Smooth muscle cell (in vitro differentiated cells): ENCODE measurements at regions not wholly inside any gene's neighbourhood (a gene's known extent, or its start where the extent isn't known, plus 50 kb on each side); places are given as distances from the start of the nearest gene placed in this dataset.

Source experiments
- DNase-seq: peaks from one replicate; lab custom pipeline; 2025; ENCODE audit not compliant: unreplicated experiment; lab: John Stamatoyannopoulos, UW
- H2AFZ ChIP-seq: fragments of 200-600 bp; sonication (generic); 2 replicates; pipeline ENCODE4 v1.6.0; 2016; ENCODE audit warnings: antibody characterized with exemption, low read depth, mild to moderate bottlenecking
- H3F3A ChIP-seq: fragments of 200-600 bp; sonication (generic); 2 replicates; pipeline ENCODE4 v1.6.0; 2017; ENCODE audit warnings: antibody characterized with exemption, low read depth
- H3K27ac ChIP-seq: fragments of 200-600 bp; sonication (generic); 2 replicates; pipeline ENCODE4 v1.5.1; 2016; ENCODE audit warnings: low read depth, mild to moderate bottlenecking
- H3K27me3 ChIP-seq: fragments of 200-600 bp; sonication (generic); 2 replicates; pipeline ENCODE4 v1.6.1; 2016; ENCODE audit warnings: low read depth, mild to moderate bottlenecking
- H3K36me3 ChIP-seq: fragments of 200-600 bp; sonication (generic); 2 replicates; pipeline ENCODE4 v1.5.1; 2016; ENCODE audit warnings: low read depth
- H3K4me1 ChIP-seq: fragments of 200-600 bp; sonication (generic); 2 replicates; pipeline ENCODE4 v1.5.1; 2016; ENCODE audit warnings: low read depth
- H3K4me2 ChIP-seq: fragments of 200-600 bp; sonication (generic); 2 replicates; pipeline ENCODE4 v1.6.0; 2016; ENCODE audit warnings: mild to moderate bottlenecking
- H3K4me3 ChIP-seq: fragments of 200-600 bp; sonication (generic); 2 replicates; pipeline ENCODE4 v1.5.1; 2016; ENCODE audit warnings: mild to moderate bottlenecking
- H3K79me2 ChIP-seq: fragments of 200-600 bp; sonication (generic); 2 replicates; pipeline ENCODE4 v1.6.0; 2016; ENCODE audit warnings: low read depth, mild to moderate bottlenecking
- H3K9ac ChIP-seq: fragments of 200-600 bp; sonication (generic); 2 replicates; pipeline ENCODE4 v1.6.0; 2016; ENCODE audit warnings: low read depth
- H3K9me3 ChIP-seq: fragments of 200-600 bp; sonication (generic); replicated peaks from 2 replicates; pipeline ENCODE4 v1.5.1; 2016; ENCODE audit warnings: low read depth
- H4K20me1 ChIP-seq: fragments of 200-600 bp; sonication (generic); 2 replicates; pipeline ENCODE4 v1.6.0; 2016; ENCODE audit warnings: low read depth
- WGBS: methylation state at CpG from one replicate; pipeline ENCODE4 v1.1.7; 2016; ENCODE audit warnings: low lambda C conversion rate; 5-methylcytosine and 5-hydroxymethylcytosine counted together
- TF ChIP-seq, protein P1 (sequence below): fragments of 200-600 bp; sonication (generic); IDR thresholded peaks from 2 replicates; pipeline ENCODE4 v1.5.1; 2017; ENCODE audit warnings: borderline replicate concordance, mild to moderate bottlenecking, antibody characterized with exemption; ENCODE audit not compliant: insufficient read depth, poor library complexity, severe bottlenecking

DNA sequence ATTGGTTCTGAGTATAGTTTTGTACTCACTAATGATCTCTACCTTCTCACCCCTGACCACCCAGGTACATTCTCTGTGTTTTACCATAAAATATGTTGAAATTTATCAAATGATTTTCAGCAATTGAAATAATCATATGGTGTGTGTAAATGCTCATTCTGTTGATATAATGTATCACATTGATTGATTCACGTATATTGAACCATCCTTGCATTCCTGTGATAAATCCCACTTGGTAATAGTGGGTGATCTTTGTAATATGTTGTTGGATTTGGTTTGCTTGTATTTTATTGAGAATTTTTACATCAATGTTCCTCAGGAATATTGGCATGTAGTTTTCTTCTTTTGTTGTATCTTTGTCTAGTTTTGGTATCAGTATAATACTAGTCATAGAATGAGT, 1497.6 kb downstream of the OTOL1 start:
- Histone ChIP-seq H3K79me2 (no peaks in the 10 kb centered on the region), H3K36me3 (no peaks in the 10 kb centered on the region), H2AFZ (no peak overlapping the region), H3K27ac (no peak overlapping the region), H3K4me3 (no peak overlapping the region), H4K20me1 (no peaks in the 10 kb centered on the region), H3K27me3 (no peaks in the 10 kb centered on the region), H3K9ac (no peak overlapping the region), H3K4me2 (no peak overlapping the region), H3K9me3 (no peaks in the 10 kb centered on the region), H3F3A (no peaks in the 10 kb centered on the region), H3K4me1 (no peaks in the 10 kb centered on the region)
- 3% methylated on average over 1 of the region's 1 CpG for WGBS
- DNase-seq = no peak
- TF ChIP-seq, protein P1, sequence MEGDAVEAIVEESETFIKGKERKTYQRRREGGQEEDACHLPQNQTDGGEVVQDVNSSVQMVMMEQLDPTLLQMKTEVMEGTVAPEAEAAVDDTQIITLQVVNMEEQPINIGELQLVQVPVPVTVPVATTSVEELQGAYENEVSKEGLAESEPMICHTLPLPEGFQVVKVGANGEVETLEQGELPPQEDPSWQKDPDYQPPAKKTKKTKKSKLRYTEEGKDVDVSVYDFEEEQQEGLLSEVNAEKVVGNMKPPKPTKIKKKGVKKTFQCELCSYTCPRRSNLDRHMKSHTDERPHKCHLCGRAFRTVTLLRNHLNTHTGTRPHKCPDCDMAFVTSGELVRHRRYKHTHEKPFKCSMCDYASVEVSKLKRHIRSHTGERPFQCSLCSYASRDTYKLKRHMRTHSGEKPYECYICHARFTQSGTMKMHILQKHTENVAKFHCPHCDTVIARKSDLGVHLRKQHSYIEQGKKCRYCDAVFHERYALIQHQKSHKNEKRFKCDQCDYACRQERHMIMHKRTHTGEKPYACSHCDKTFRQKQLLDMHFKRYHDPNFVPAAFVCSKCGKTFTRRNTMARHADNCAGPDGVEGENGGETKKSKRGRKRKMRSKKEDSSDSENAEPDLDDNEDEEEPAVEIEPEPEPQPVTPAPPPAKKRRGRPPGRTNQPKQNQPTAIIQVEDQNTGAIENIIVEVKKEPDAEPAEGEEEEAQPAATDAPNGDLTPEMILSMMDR = no peak

- no peaks in the 10 kb centered on the region for H3K9me3 ChIP-seq
- no peak overlapping the region for H3K4me3 ChIP-seq
- no peaks in the 10 kb centered on the region for H3K4me1 ChIP-seq
- H3K27ac ChIP-seq = no peak overlapping the region
- H3K79me2 ChIP-seq = no peaks in the 10 kb centered on the region
- no peak overlapping the region for H2AFZ ChIP-seq
- H3K9ac ChIP-seq = no peak overlapping the region
- TF ChIP-seq, protein P1 = no peak
- no peak overlapping the region for H3K4me2 ChIP-seq
- H3F3A ChIP-seq = no peaks in the 10 kb centered on the region
- no peaks in the 10 kb centered on the region for H3K27me3 ChIP-seq
- no peak for DNase-seq
- H4K20me1 ChIP-seq = no peaks in the 10 kb centered on the region
- no peaks in the 10 kb centered on the region for H3K36me3 ChIP-seq
Observed at GRCh38 chr3:162996368-162996767, 1499.8 kb downstream of the OTOL1 start.

DNA sequence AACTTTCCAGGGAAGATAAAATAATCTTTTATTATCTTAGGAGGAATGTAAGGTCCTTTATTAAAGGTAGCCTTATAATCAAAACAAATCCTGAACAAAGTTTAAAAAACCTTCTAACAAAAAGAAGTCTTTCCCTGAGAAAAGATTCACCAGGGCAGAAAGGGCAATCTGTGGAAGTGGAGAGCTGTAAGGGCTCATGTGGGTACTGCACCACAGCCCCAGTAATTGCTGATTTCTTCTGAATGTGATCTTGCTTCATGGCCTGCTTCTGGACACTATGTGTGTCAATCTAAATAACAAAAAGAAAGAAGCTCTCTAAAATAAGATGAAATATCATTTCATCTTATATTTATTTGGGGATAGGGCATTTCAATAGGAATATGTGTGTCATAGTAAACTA, 1501.6 kb downstream of the OTOL1 start:
- Histone ChIP-seq H3K4me3 (no peak overlapping the region), H3K36me3 (no peaks in the 10 kb centered on the region), H3K27ac (no peak overlapping the region), H3K27me3 (no peaks in the 10 kb centered on the region), H3K4me2 (no peak overlapping the region), H3F3A (no peaks in the 10 kb centered on the region), H3K9ac (no peak overlapping the region), H3K4me1 (no peaks in the 10 kb centered on the region), H4K20me1 (no peaks in the 10 kb centered on the region), H3K79me2 (no peaks in the 10 kb centered on the region), H3K9me3 (no peaks in the 10 kb centered on the region), H2AFZ (no peak overlapping the region)
- DNase-seq = no peak
- TF ChIP-seq, protein P1 = no peak

DNA sequence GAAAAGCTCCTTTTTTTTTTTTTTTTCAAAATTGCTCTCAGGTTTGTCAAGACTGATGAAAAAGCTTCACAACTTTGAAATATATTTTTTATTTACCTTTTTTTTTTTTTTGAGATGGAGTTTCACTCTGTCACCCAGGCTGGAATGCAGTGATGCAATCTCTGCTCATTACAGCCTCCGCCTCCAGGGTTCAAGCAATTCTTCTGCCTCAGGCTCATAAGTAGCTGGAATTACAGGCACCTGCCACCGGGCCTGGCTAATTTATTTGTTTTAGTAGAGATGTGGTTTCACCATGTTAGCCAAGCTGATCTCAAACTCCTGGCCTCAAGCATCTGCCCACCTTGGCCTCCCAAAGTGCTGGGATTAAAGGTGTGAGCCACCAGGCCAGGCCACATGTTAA, 1515.0 kb downstream of the OTOL1 start:
- TF ChIP-seq, protein P1 = no peak
- WGBS = 63% methylated on average over 2 of the region's 2 CpGs
- Histone ChIP-seq H3K9ac (no peak overlapping the region), H3K27ac (no peak overlapping the region), H3K4me3 (no peak overlapping the region), H4K20me1 (no peaks in the 10 kb centered on the region), H2AFZ (no peak overlapping the region), H3F3A (no peaks in the 10 kb centered on the region), H3K4me2 (no peak overlapping the region), H3K79me2 (no peaks in the 10 kb centered on the region), H3K27me3 (no peaks in the 10 kb centered on the region), H3K4me1 (no peaks in the 10 kb centered on the region), H3K36me3 (no peaks in the 10 kb centered on the region), H3K9me3 (no peaks in the 10 kb centered on the region)
- no peak for DNase-seq
